Keratinocyte (primary cell): ENCODE measurements at regions not wholly inside any gene's neighbourhood (a gene's known extent, or its start where the extent isn't known, plus 50 kb on each side); places are given as distances from the start of the nearest gene placed in this dataset.

Experiments
- DNase-seq: peaks from one replicate; pipeline ENCODE4 v3.0.0-alpha.2; 2011; ENCODE audit warnings: low read depth, missing footprints, low spot score
- FAIRE-seq: peaks from 2 replicates; lab custom pipeline; 2011; peaks lifted over from hg19 to GRCh38; lab: Jason Lieb, UNC
- H2AFZ ChIP-seq: 2 replicates; pipeline ENCODE4 v1.6.0; 2012; ENCODE audit warnings: low read length, control low read depth, inconsistent platforms; ENCODE audit not compliant: control insufficient read depth
- H3K27ac ChIP-seq: 2 replicates; pipeline ENCODE4 v1.5.1; 2011; ENCODE audit warnings: low read length; ENCODE audit not compliant: control insufficient read depth, insufficient read depth
- H3K27me3 ChIP-seq: 3 replicates; pipeline ENCODE4 v1.6.0; 2011; ENCODE audit warnings: low read length; ENCODE audit not compliant: control insufficient read depth, insufficient read depth; ENCODE audit errors: extremely low read depth
- H3K36me3 ChIP-seq, 2 experiments: 2 replicates in 1 of 2; 3 replicates in 1 of 2; pipeline ENCODE4 v1.5.1; 2011; ENCODE audit warnings: low read length in 2 of 2, mild to moderate bottlenecking in 1 of 2; ENCODE audit not compliant: control insufficient read depth in 2 of 2, insufficient read depth in 2 of 2; ENCODE audit errors: extremely low read depth in 1 of 2
- H3K4me1 ChIP-seq: 3 replicates; pipeline ENCODE4 v1.5.1; 2011; ENCODE audit warnings: low read length; ENCODE audit not compliant: control insufficient read depth, insufficient read depth; ENCODE audit errors: extremely low read depth
- H3K4me2 ChIP-seq: 3 replicates; pipeline ENCODE4 v1.6.0; 2011; ENCODE audit warnings: low read depth, low read length; ENCODE audit not compliant: control insufficient read depth, insufficient read depth; ENCODE audit errors: extremely low read depth
- H3K4me3 ChIP-seq, 3 experiments: fragments of 200-600 bp in 1 of 3; sonication (generic) in 1 of 3; 2 replicates in 2 of 3; 3 replicates in 1 of 3; pipeline ENCODE4 v1.5.1; 2011 to 2016; ENCODE audit warnings: low read length in 3 of 3, mild to moderate bottlenecking in 3 of 3, control low read depth in 2 of 3, inconsistent platforms in 1 of 3, low read depth in 1 of 3, mixed read lengths in 1 of 3, mixed run types in 1 of 3, moderate library complexity in 1 of 3; ENCODE audit not compliant: control insufficient read depth in 2 of 3, insufficient read depth in 2 of 3; ENCODE audit errors: extremely low read depth in 1 of 3
- H3K79me2 ChIP-seq: 2 replicates; pipeline ENCODE4 v1.6.0; 2012; ENCODE audit warnings: low read length; ENCODE audit not compliant: control insufficient read depth, insufficient read depth
- H3K9ac ChIP-seq: 3 replicates; pipeline ENCODE4 v1.6.0; 2011; ENCODE audit warnings: low read length; ENCODE audit not compliant: control insufficient read depth, insufficient read depth; ENCODE audit errors: extremely low read depth
- H3K9me1 ChIP-seq: 3 replicates; pipeline ENCODE4 v1.6.0; 2011; ENCODE audit warnings: low read length; ENCODE audit not compliant: control insufficient read depth, insufficient read depth; ENCODE audit errors: extremely low read depth
- H3K9me3 ChIP-seq: 2 replicates; pipeline ENCODE4 v1.5.1; 2012; ENCODE audit warnings: low read depth, low read length; ENCODE audit not compliant: control insufficient read depth
- H4K20me1 ChIP-seq: 3 replicates; pipeline ENCODE4 v1.6.0; 2011; ENCODE audit warnings: low read length; ENCODE audit not compliant: control insufficient read depth, insufficient read depth; ENCODE audit errors: extremely low read depth
- EZH2 ChIP-seq: IDR thresholded peaks from one replicate; pipeline ENCODE4 v1.6.1; 2012; ENCODE audit warnings: inconsistent platforms, mild to moderate bottlenecking, low read length, moderate library complexity
- dilution Hi-C: fragments of 300-500 bp; cut with MboI; formaldehyde crosslinking; loops from one replicate; pipeline ENCODE4 v1.7.0; 2020; ENCODE audit warnings: low sequenced_read_pairs; ENCODE audit not compliant: extremely low pct_ligation_motif_present
- TF ChIP-seq, protein P1 (sequence below), 3 experiments: IDR thresholded peaks in 1 of 3; conservative IDR thresholded peaks in 1 of 3; optimal IDR thresholded peaks in 1 of 3; 2 replicates in 2 of 3; 3 replicates in 1 of 3; pipeline versions ENCODE3 to v1.5.1; 2011; ENCODE audit warnings: low read length in 3 of 3, mild to moderate bottlenecking in 3 of 3, moderate library complexity in 2 of 3, control low read depth in 1 of 3, inconsistent platforms in 1 of 3; ENCODE audit not compliant: insufficient read depth in 2 of 3; ENCODE audit errors: extremely low read depth in 1 of 3

- Histone ChIP-seq H3K9ac (no peak overlapping the region), H3K9me1 (no peaks in the 10 kb centered on the region), H3K9me3 (no peaks in the 10 kb centered on the region), H3K4me3 (no peak overlapping the region), H3K79me2 (no peaks in the 10 kb centered on the region), H3K27ac (no peak overlapping the region), H2AFZ (no peak overlapping the region), H3K27me3 (no peaks in the 10 kb centered on the region), H3K4me1 (no peaks in the 10 kb centered on the region), H4K20me1 (no peaks in the 10 kb centered on the region), H3K4me2 (no peak overlapping the region), H3K36me3 (no peaks in the 10 kb centered on the region)
- TF ChIP-seq EZH2 = no peak
- TF ChIP-seq, protein P1, sequence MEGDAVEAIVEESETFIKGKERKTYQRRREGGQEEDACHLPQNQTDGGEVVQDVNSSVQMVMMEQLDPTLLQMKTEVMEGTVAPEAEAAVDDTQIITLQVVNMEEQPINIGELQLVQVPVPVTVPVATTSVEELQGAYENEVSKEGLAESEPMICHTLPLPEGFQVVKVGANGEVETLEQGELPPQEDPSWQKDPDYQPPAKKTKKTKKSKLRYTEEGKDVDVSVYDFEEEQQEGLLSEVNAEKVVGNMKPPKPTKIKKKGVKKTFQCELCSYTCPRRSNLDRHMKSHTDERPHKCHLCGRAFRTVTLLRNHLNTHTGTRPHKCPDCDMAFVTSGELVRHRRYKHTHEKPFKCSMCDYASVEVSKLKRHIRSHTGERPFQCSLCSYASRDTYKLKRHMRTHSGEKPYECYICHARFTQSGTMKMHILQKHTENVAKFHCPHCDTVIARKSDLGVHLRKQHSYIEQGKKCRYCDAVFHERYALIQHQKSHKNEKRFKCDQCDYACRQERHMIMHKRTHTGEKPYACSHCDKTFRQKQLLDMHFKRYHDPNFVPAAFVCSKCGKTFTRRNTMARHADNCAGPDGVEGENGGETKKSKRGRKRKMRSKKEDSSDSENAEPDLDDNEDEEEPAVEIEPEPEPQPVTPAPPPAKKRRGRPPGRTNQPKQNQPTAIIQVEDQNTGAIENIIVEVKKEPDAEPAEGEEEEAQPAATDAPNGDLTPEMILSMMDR (optimal IDR thresholded peaks at IDR 0.05 in 1 of 3, IDR thresholded peaks at IDR 0.05 in 1 of 3, conservative IDR thresholded peaks at IDR 0.05 in 1 of 3; ENCODE audit: extremely low read depth in 1 of 3, insufficient read depth in 2 of 3, low read length in 3 of 3) = no peak
- dilution Hi-C loops = no loop called here
- peak; percentile 23 for FAIRE-seq
- no peak for DNase-seq
Measured at GRCh38 chr12:77179515-77179914, 114.1 kb upstream of the E2F7 start.

GRCh38 chr12:77167801-77168200, 102.4 kb upstream of the E2F7 start:
- no peaks in the 10 kb centered on the region for H3K4me1 ChIP-seq
- no peak overlapping the region for H3K9ac ChIP-seq
- H3K4me3 ChIP-seq = no peak overlapping the region
- no peak for DNase-seq
- no peak for FAIRE-seq
- no peaks in the 10 kb centered on the region for H3K36me3 ChIP-seq
- dilution Hi-C loops = no loop called here
- no peaks in the 10 kb centered on the region for H3K9me1 ChIP-seq
- no peak overlapping the region for H3K27ac ChIP-seq
- H3K27me3 ChIP-seq = no peaks in the 10 kb centered on the region
- no peaks in the 10 kb centered on the region for H4K20me1 ChIP-seq
- H2AFZ ChIP-seq = no peak overlapping the region
- no peak overlapping the region for H3K4me2 ChIP-seq
- H3K9me3 ChIP-seq = no peaks in the 10 kb centered on the region
- TF ChIP-seq EZH2 = no peak
- TF ChIP-seq, protein P1 (optimal IDR thresholded peaks at IDR 0.05 in 1 of 3, IDR thresholded peaks at IDR 0.05 in 1 of 3, conservative IDR thresholded peaks at IDR 0.05 in 1 of 3; ENCODE audit: extremely low read depth in 1 of 3, insufficient read depth in 2 of 3, low read length in 3 of 3) = no peak
- H3K79me2 ChIP-seq = no peaks in the 10 kb centered on the region
